Right ventricle myocardium inferior (tissue), 1 donor: ENCODE measurements at regions not wholly inside any gene's neighbourhood (a gene's known extent, or its start where the extent isn't known, plus 50 kb on each side); places are given as distances from the start of the nearest gene placed in this dataset.

ENCODE experiments used
- ATAC-seq: fragments of 200-7000 bp; cut with Tn5 transposase; one replicate; pipeline ENCODE4 v1.9.1; 2020; ENCODE audit warnings: mild to moderate bottlenecking, moderate library complexity
- DNase-seq: peaks from one replicate; pipeline ENCODE4 v3.0.0; 2021; ENCODE audit errors: missing footprints
- intact Hi-C: fragments of 100-400 bp; cut with DNase I; formaldehyde crosslinking; loops from one replicate; pipeline ENCODE4 v1.11.0; 2022
- donor health status: DM: no; HTN: yes; CAD: no; lungs with severe emphysema.

GRCh38 chr20:50270569-50270968, 79.9 kb downstream of the CEBPB start:
- DNase-seq (peak; percentile 83), ATAC-seq (no peak)
- intact Hi-C loops = no loop called here

GRCh38 chr20:50271176-50271575, 80.5 kb downstream of the CEBPB start:
- intact Hi-C loops = no loop called here
- DNase-seq = no peak
- no peak for ATAC-seq

GRCh38 chr20:50271612-50272011, 81.0 kb downstream of the CEBPB start:
- no peak for DNase-seq
- intact Hi-C loops = no loop called here
- no peak for ATAC-seq

GRCh38 chr20:50272030-50272723, 81.5 kb downstream of the CEBPB start:
- intact Hi-C loops = no loop called here
- peak; percentile 83 for DNase-seq
- ATAC-seq = peak; percentile 37

GRCh38 chr20:50272724-50273446, 82.3 kb downstream of the CEBPB start:
- DNase-seq = no peak
- ATAC-seq = no peak
- intact Hi-C loops = no loop called here

- ATAC-seq = no peak
Observed at GRCh38 chr20:50273601-50274491, 83.2 kb downstream of the CEBPB start.

GRCh38 chr20:50274570-50275430, 84.2 kb downstream of the CEBPB start:
- DNase-seq (peak; percentile 95), ATAC-seq (peak; percentile 40)
- intact Hi-C loops = loop anchor here (5.0 kb wide), 1 partner anchor 123 kb away; no protein-coding TSS in a partner anchor

More at GRCh38 chr20:50273601-50274491, 83.2 kb downstream of the CEBPB start:
- intact Hi-C loops = no loop called here
- DNase-seq = no peak

- intact Hi-C loops = loop anchor here (2.0 to 5.0 kb wide), 2 partner anchors 52 to 121 kb away; no protein-coding TSS in a partner anchor
- ATAC-seq (no peak), DNase-seq (peak; percentile 81)
Observed at GRCh38 chr20:50276119-50277063, 85.8 kb downstream of the CEBPB start.

- DNase-seq = no peak
- ATAC-seq = no peak
- intact Hi-C loops = loop anchor here (2.0 to 5.0 kb wide), 2 partner anchors 52 to 120 kb away; no protein-coding TSS in a partner anchor
Observed at GRCh38 chr20:50277064-50277415, 86.4 kb downstream of the CEBPB start.

GRCh38 chr20:50277460-50278376, 87.1 kb downstream of the CEBPB start:
- ATAC-seq (no peak), DNase-seq (no peak)
- intact Hi-C loops = loop anchor here (1.0 to 5.0 kb wide), 4 partner anchors 53 to 120 kb away; no protein-coding TSS in a partner anchor

- ATAC-seq = no peak
- intact Hi-C loops = loop anchor here (1.0 to 5.0 kb wide), 3 partner anchors 68 to 119 kb away; no protein-coding TSS in a partner anchor
Observed at GRCh38 chr20:50278377-50278683, 87.7 kb downstream of the CEBPB start.

GRCh38 chr20:50278684-50279531, 88.3 kb downstream of the CEBPB start:
- intact Hi-C loops = loop anchor here (1.0 to 5.0 kb wide), 3 partner anchors 67 to 118 kb away; no protein-coding TSS in a partner anchor
- ATAC-seq = peak; percentile 86
- peak; percentile 87 for DNase-seq

More at GRCh38 chr20:50278377-50278683, 87.7 kb downstream of the CEBPB start:
- DNase-seq = no peak

GRCh38 chr20:50279988-50280850, 89.6 kb downstream of the CEBPB start:
- no peak for DNase-seq
- no peak for ATAC-seq
- intact Hi-C loops = loop anchor here (2.0 to 5.0 kb wide), 3 partner anchors 87 to 182 kb away; no protein-coding TSS in a partner anchor
